Mesendoderm (in vitro differentiated cells): ENCODE measurements at regions not wholly inside any gene's neighbourhood (a gene's known extent, or its start where the extent isn't known, plus 50 kb on each side); places are given as distances from the start of the nearest gene placed in this dataset.
A peak's percentile ranks its signal among the peaks of the same experiment; 100 is the strongest.

ENCODE experiments used
- DNase-seq: peaks from one replicate; pipeline ENCODE4 v3.0.0; 2013
- H2AK5ac ChIP-seq: 2 replicates; pipeline ENCODE4 v1.6.1; 2013; ENCODE audit warnings: low read length, inconsistent platforms
- H2BK120ac ChIP-seq: 2 replicates; pipeline ENCODE4 v1.6.1; 2013; ENCODE audit warnings: low read depth, mild to moderate bottlenecking, low read length, moderate library complexity, mixed read lengths
- H2BK15ac ChIP-seq: replicated peaks from 2 replicates; pipeline ENCODE4 v1.6.1; 2013; ENCODE audit warnings: low read depth, mild to moderate bottlenecking, moderate library complexity
- H2BK5ac ChIP-seq: 2 replicates; pipeline ENCODE4 v1.6.1; 2013; ENCODE audit warnings: low read length, inconsistent platforms
- H3K18ac ChIP-seq: 2 replicates; pipeline ENCODE4 v1.6.1; 2013; ENCODE audit warnings: mild to moderate bottlenecking, low read length, mixed read lengths
- H3K23ac ChIP-seq: one replicate; pipeline ENCODE4 v1.6.1; 2013; ENCODE audit warnings: low read length
- H3K27ac ChIP-seq: 2 replicates; pipeline ENCODE4 v1.5.1; 2013; ENCODE audit warnings: low read depth, mild to moderate bottlenecking, inconsistent platforms, low read length, moderate library complexity
- H3K27me3 ChIP-seq: 2 replicates; pipeline ENCODE4 v1.6.1; 2013; ENCODE audit warnings: low read length, control low read depth, mild to moderate bottlenecking, inconsistent platforms; ENCODE audit not compliant: insufficient read depth, poor library complexity
- H3K36me3 ChIP-seq: 2 replicates; pipeline ENCODE4 v1.6.1; 2013; ENCODE audit warnings: low read length, inconsistent platforms; ENCODE audit not compliant: control insufficient read depth, insufficient read depth
- H3K4ac ChIP-seq: one replicate; pipeline ENCODE4 v1.6.1; 2013; ENCODE audit warnings: low read depth, mild to moderate bottlenecking, low read length, moderate library complexity
- H3K4me1 ChIP-seq: 2 replicates; pipeline ENCODE4 v1.6.1; 2013; ENCODE audit warnings: low read depth, low read length, inconsistent platforms; ENCODE audit not compliant: control insufficient read depth
- H3K4me2 ChIP-seq: 2 replicates; pipeline ENCODE4 v1.6.1; 2013; ENCODE audit warnings: low read length
- H3K4me3 ChIP-seq: 2 replicates; pipeline ENCODE4 v1.5.1; 2013; ENCODE audit warnings: mild to moderate bottlenecking, low read length
- H3K56ac ChIP-seq: one replicate; pipeline ENCODE4 v1.6.1; 2013; ENCODE audit warnings: low read length
- H3K79me1 ChIP-seq: 2 replicates; pipeline ENCODE4 v1.6.1; 2013; ENCODE audit warnings: low read length, inconsistent platforms
- H3K79me2 ChIP-seq: 2 replicates; pipeline ENCODE4 v1.6.1; 2013; ENCODE audit warnings: mild to moderate bottlenecking, low read length; ENCODE audit not compliant: control insufficient read depth, insufficient read depth
- H3K9ac ChIP-seq: 2 replicates; pipeline ENCODE4 v1.6.1; 2013; ENCODE audit warnings: low read length, inconsistent platforms
- H4K5ac ChIP-seq: one replicate; pipeline ENCODE4 v1.6.1; 2013; ENCODE audit warnings: low read length
- H4K8ac ChIP-seq: one replicate; pipeline ENCODE4 v1.6.1; 2013; ENCODE audit warnings: low read depth, mild to moderate bottlenecking, control low read depth, low read length, moderate library complexity
- WGBS: extraction: QIAGEN DNeasy Blood & Tissue Kit; methylation state at CpG from one replicate; pipeline ENCODE4 v1.1.7; 2013; ENCODE audit warnings: low lambda C conversion rate, missing lambda C conversion rate; ENCODE audit not compliant: insufficient coverage; ENCODE audit errors: extremely low coverage; 5-methylcytosine and 5-hydroxymethylcytosine counted together

DNA sequence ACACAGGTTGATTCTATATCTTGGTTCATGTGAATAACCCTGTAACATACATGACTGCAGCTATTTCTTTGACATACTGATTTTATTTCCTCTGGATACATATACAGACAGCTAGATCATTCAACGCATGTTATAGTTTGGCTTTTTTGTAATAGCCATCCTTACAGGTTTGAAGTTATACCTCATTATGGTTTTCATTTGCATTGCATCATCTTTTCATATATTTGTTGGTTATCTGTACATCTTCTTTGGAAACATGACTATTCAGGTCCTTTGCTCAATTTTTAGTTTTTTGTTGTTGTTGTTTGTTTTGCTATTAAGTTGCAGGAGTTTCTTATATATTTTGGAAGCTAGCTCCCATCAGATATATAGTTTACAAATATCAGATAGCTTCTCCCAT, 276.2 kb upstream of the NETO1 start:
- Histone ChIP-seq H3K27me3 (no peaks in the 10 kb centered on the region), H2AK5ac (no peak overlapping the region), H2BK15ac (no peak overlapping the region), H3K4me3 (no peak overlapping the region), H2BK5ac (no peak overlapping the region), H3K9ac (no peak overlapping the region), H3K23ac (no peak overlapping the region), H3K4me1 (no peaks in the 10 kb centered on the region), H3K56ac (no peak overlapping the region), H3K79me2 (no peaks in the 10 kb centered on the region), H2BK120ac (no peak overlapping the region), H3K36me3 (no peaks in the 10 kb centered on the region), H3K18ac (no peak overlapping the region), H4K5ac (no peak overlapping the region), H3K4ac (no peak overlapping the region), H3K4me2 (no peak overlapping the region), H4K8ac (no peak overlapping the region), H3K79me1 (no peaks in the 10 kb centered on the region), H3K27ac (no peak overlapping the region)
- DNase-seq = no peak
- WGBS = no CpG with 5 or more reads among the region's 1 CpG

DNA sequence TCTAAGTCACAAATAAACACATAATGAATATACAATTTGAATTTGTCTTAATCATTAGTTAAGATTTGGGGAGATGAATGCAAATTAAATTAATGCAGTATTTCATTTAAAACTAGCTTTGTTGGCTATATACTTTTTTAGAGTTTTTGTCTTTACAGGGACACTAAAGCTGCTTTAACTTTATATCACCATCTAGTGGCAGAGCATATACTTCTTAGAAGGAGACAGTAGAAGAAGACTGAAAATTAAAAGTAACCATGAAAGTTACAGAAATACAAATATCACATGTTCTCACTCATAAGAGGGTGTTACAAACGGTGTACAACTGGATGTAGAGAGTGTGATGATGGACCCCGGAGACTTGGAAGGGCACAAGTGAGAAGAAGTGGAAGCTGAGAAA, 268.3 kb upstream of the NETO1 start:
- H3K18ac ChIP-seq = no peak overlapping the region
- no peak overlapping the region for H2BK120ac ChIP-seq
- DNase-seq = peak; percentile 11
- H3K9ac ChIP-seq = no peak overlapping the region
- H2AK5ac ChIP-seq = no peak overlapping the region
- no peak overlapping the region for H4K8ac ChIP-seq
- no peaks in the 10 kb centered on the region for H3K79me2 ChIP-seq
- H2BK5ac ChIP-seq = no peak overlapping the region
- no peak overlapping the region for H3K27ac ChIP-seq
- H3K56ac ChIP-seq = no peak overlapping the region
- no peak overlapping the region for H4K5ac ChIP-seq
- no peak overlapping the region for H3K4ac ChIP-seq
- H3K79me1 ChIP-seq = no peaks in the 10 kb centered on the region
- H3K4me2 ChIP-seq = no peak overlapping the region
- H3K4me3 ChIP-seq = no peak overlapping the region
- no CpG with 5 or more reads among the region's 2 CpGs for WGBS
- no peaks in the 10 kb centered on the region for H3K4me1 ChIP-seq
- H3K36me3 ChIP-seq = no peaks in the 10 kb centered on the region
- H3K27me3 ChIP-seq = no peaks in the 10 kb centered on the region
- H2BK15ac ChIP-seq = no peak overlapping the region
- H3K23ac ChIP-seq = no peak overlapping the region

DNA sequence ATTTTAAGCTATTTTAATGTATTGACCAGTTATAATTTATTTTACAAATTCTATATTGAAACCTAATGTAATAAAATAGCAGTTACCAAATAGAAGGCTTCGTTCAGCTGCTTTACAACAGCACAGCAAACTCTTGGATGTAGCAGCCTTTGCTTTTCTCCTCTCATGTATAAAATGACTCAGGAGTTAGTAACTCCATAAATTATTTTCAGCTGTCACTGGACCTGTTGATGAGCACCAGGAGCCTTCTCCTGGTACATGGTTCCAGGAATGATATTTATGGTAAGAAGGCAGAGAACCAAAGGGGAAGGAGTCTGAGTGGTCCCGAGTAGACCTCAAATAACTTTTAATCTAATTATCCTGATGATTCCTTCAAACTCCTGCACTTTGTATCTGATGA, 256.4 kb upstream of the NETO1 start:
- H3K79me1 ChIP-seq = no peaks in the 10 kb centered on the region
- no peak overlapping the region for H3K4me2 ChIP-seq
- WGBS = no CpG with 5 or more reads among the region's 2 CpGs
- no peak overlapping the region for H3K4ac ChIP-seq
- no peak overlapping the region for H2BK15ac ChIP-seq
- no peak overlapping the region for H3K23ac ChIP-seq
- DNase-seq = no peak
- no peak overlapping the region for H3K9ac ChIP-seq
- no peak overlapping the region for H3K56ac ChIP-seq
- H3K4me3 ChIP-seq = no peak overlapping the region
- H2BK120ac ChIP-seq = no peak overlapping the region
- H2BK5ac ChIP-seq = no peak overlapping the region
- no peak overlapping the region for H4K5ac ChIP-seq
- H3K27ac ChIP-seq = no peak overlapping the region
- no peaks in the 10 kb centered on the region for H3K27me3 ChIP-seq
- no peak overlapping the region for H4K8ac ChIP-seq
- no peaks in the 10 kb centered on the region for H3K36me3 ChIP-seq
- H2AK5ac ChIP-seq = no peak overlapping the region
- no peaks in the 10 kb centered on the region for H3K79me2 ChIP-seq
- no peak overlapping the region for H3K18ac ChIP-seq
- H3K4me1 ChIP-seq = no peaks in the 10 kb centered on the region

GRCh38 chr18:73121207-73121606, 253.4 kb upstream of the NETO1 start:
- H3K9ac ChIP-seq = no peak overlapping the region
- no peak overlapping the region for H3K56ac ChIP-seq
- no peak overlapping the region for H2BK5ac ChIP-seq
- H3K23ac ChIP-seq = no peak overlapping the region
- no peaks in the 10 kb centered on the region for H3K79me2 ChIP-seq
- no peak overlapping the region for H2AK5ac ChIP-seq
- H3K4me1 ChIP-seq = no peaks in the 10 kb centered on the region
- no peak for DNase-seq
- no peak overlapping the region for H2BK15ac ChIP-seq
- no peak overlapping the region for H4K8ac ChIP-seq
- no peak overlapping the region for H3K4me3 ChIP-seq
- no CpG with 5 or more reads among the region's 1 CpG for WGBS
- no peak overlapping the region for H3K27ac ChIP-seq
- no peak overlapping the region for H3K18ac ChIP-seq
- no peak overlapping the region for H3K4ac ChIP-seq
- no peaks in the 10 kb centered on the region for H3K79me1 ChIP-seq
- H4K5ac ChIP-seq = no peak overlapping the region
- H3K4me2 ChIP-seq = no peak overlapping the region
- H3K27me3 ChIP-seq = no peaks in the 10 kb centered on the region
- H2BK120ac ChIP-seq = no peak overlapping the region
- no peaks in the 10 kb centered on the region for H3K36me3 ChIP-seq

DNA sequence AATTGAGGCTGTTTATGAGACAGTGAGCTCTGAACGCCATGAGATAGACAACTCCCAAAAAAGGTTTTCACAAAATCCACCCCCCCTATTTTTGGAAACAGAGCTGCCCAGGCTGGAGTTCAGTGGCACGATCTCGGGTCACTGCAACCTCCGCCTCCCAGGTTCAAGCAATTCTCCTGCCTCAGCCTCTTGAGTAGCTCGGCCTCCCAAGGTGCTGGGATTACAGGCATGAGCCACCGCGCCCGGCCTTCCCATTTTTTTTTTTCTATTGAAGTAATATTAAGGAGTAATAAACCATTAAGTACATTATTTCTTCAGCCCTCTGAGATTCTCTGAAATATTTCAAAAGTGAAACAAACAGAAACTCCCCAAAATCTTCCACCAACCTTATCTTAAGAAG, 252.8 kb upstream of the NETO1 start:
- Histone ChIP-seq H4K5ac (no peak overlapping the region), H3K79me2 (no peaks in the 10 kb centered on the region), H3K4me2 (no peak overlapping the region), H3K23ac (no peak overlapping the region), H2BK15ac (no peak overlapping the region), H3K9ac (no peak overlapping the region), H4K8ac (no peak overlapping the region), H3K79me1 (no peaks in the 10 kb centered on the region), H2AK5ac (no peak overlapping the region), H2BK120ac (no peak overlapping the region), H3K27ac (no peak overlapping the region), H3K4me1 (no peaks in the 10 kb centered on the region), H3K56ac (no peak overlapping the region), H3K18ac (no peak overlapping the region), H3K4me3 (no peak overlapping the region), H3K27me3 (no peaks in the 10 kb centered on the region), H3K4ac (no peak overlapping the region), H2BK5ac (no peak overlapping the region), H3K36me3 (no peaks in the 10 kb centered on the region)
- no CpG with 5 or more reads among the region's 8 CpGs for WGBS
- no peak for DNase-seq

DNA sequence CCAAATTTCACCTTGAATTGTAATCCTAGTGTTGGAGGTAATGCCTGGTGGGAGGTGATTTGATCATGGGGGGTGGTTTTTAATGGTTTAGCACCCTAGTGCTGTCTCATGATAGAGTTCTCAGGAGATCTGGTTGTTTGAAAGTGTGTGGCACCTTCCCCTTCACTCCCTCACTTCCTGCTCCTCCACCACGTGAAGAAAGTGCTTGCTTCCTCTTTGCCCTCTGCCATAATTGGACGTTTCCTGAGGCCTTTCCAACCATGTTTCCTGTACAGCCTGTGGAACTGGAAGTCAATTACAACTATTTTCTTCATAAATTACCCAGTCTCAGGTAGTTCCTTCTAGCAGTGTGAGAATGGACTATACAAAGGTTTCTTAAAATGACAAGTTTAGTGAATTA, 251.8 kb upstream of the NETO1 start:
- H3K18ac ChIP-seq = no peak overlapping the region
- H3K4ac ChIP-seq = no peak overlapping the region
- no peak overlapping the region for H3K4me3 ChIP-seq
- H3K27ac ChIP-seq = no peak overlapping the region
- no peaks in the 10 kb centered on the region for H3K27me3 ChIP-seq
- H3K56ac ChIP-seq = no peak overlapping the region
- no peak overlapping the region for H3K23ac ChIP-seq
- no peak overlapping the region for H4K5ac ChIP-seq
- H3K9ac ChIP-seq = no peak overlapping the region
- H4K8ac ChIP-seq = no peak overlapping the region
- no peaks in the 10 kb centered on the region for H3K4me1 ChIP-seq
- no peak overlapping the region for H2BK15ac ChIP-seq
- no peaks in the 10 kb centered on the region for H3K79me1 ChIP-seq
- H2AK5ac ChIP-seq = no peak overlapping the region
- no peak for DNase-seq
- no CpG with 5 or more reads among the region's 2 CpGs for WGBS
- no peak overlapping the region for H3K4me2 ChIP-seq
- H2BK5ac ChIP-seq = no peak overlapping the region
- no peak overlapping the region for H2BK120ac ChIP-seq
- H3K36me3 ChIP-seq = no peaks in the 10 kb centered on the region
- no peaks in the 10 kb centered on the region for H3K79me2 ChIP-seq
